Nephron progenitor cell (in vitro differentiated cells): ENCODE measurements at regions not wholly inside any gene's neighbourhood (a gene's known extent, or its start where the extent isn't known, plus 50 kb on each side); places are given as distances from the start of the nearest gene placed in this dataset.

ENCODE experiments used
- DNase-seq: peaks from one replicate; pipeline ENCODE4 v3.0.0; 2021
- H3K27ac Mint-ChIP-seq: 2 replicates; pipeline ENCODE4 v1.8.0; 2021; ENCODE audit warnings: mild to moderate bottlenecking, moderate library complexity, mixed read lengths
- H3K27me3 Mint-ChIP-seq: 2 replicates; pipeline ENCODE4 v1.8.0; 2021; ENCODE audit warnings: mild to moderate bottlenecking, low read depth, mixed read lengths; ENCODE audit not compliant: poor library complexity
- H3K36me3 Mint-ChIP-seq: 2 replicates; pipeline ENCODE4 v1.8.0; 2021; ENCODE audit warnings: low read depth, mixed read lengths
- H3K4me1 Mint-ChIP-seq: 2 replicates; pipeline ENCODE4 v1.8.0; 2021; ENCODE audit warnings: mixed read lengths
- H3K4me3 Mint-ChIP-seq: 2 replicates; pipeline ENCODE4 v1.8.0; 2021; ENCODE audit warnings: mild to moderate bottlenecking, moderate library complexity, mixed read lengths
- H3K9me3 Mint-ChIP-seq: 2 replicates; pipeline ENCODE4 v1.8.0; 2021; ENCODE audit warnings: mild to moderate bottlenecking, moderate library complexity, mixed read lengths
- CTCF ChIP-seq: fragments of 200-600 bp; sonication (generic); IDR thresholded peaks from 2 replicates; pipeline ENCODE4 v1.5.0; 2021; ENCODE audit warnings: antibody characterized with exemption

GRCh38 chr4:34362654-34363053, 1881.7 kb downstream of the ARAP2 start:
- H3K36me3 Mint-ChIP-seq = no peaks in the 10 kb centered on the region
- TF ChIP-seq CTCF = no peak
- H3K4me3 Mint-ChIP-seq = no peak overlapping the region
- no peak for DNase-seq
- no peaks in the 10 kb centered on the region for H3K9me3 Mint-ChIP-seq
- no peaks in the 10 kb centered on the region for H3K4me1 Mint-ChIP-seq
- no peaks in the 10 kb centered on the region for H3K27me3 Mint-ChIP-seq
- no peak overlapping the region for H3K27ac Mint-ChIP-seq

GRCh38 chr4:34363842-34364241, 1880.5 kb downstream of the ARAP2 start:
- Mint-ChIP-seq H3K27ac (no peak overlapping the region), H3K4me1 (no peaks in the 10 kb centered on the region), H3K9me3 (no peaks in the 10 kb centered on the region), H3K27me3 (no peaks in the 10 kb centered on the region), H3K36me3 (no peaks in the 10 kb centered on the region), H3K4me3 (no peak overlapping the region)
- DNase-seq = no peak
- TF ChIP-seq CTCF = no peak

- Mint-ChIP-seq H3K36me3 (no peaks in the 10 kb centered on the region), H3K4me1 (no peaks in the 10 kb centered on the region), H3K4me3 (no peak overlapping the region), H3K27ac (no peak overlapping the region), H3K9me3 (no peaks in the 10 kb centered on the region), H3K27me3 (no peaks in the 10 kb centered on the region)
- TF ChIP-seq CTCF = no peak
- no peak for DNase-seq
Measured at GRCh38 chr4:34365946-34366345, 1878.4 kb downstream of the ARAP2 start.

GRCh38 chr4:34371676-34372075, 1872.6 kb downstream of the ARAP2 start:
- Mint-ChIP-seq H3K27me3 (no peaks in the 10 kb centered on the region), H3K36me3 (no peaks in the 10 kb centered on the region), H3K9me3 (no peaks in the 10 kb centered on the region), H3K27ac (no peak overlapping the region), H3K4me1 (no peaks in the 10 kb centered on the region), H3K4me3 (no peak overlapping the region)
- no peak for TF ChIP-seq CTCF
- DNase-seq = no peak

GRCh38 chr4:34372815-34373214, 1871.5 kb downstream of the ARAP2 start:
- no peak for TF ChIP-seq CTCF
- Mint-ChIP-seq H3K27me3 (no peaks in the 10 kb centered on the region), H3K4me1 (no peaks in the 10 kb centered on the region), H3K36me3 (no peaks in the 10 kb centered on the region), H3K27ac (no peak overlapping the region), H3K9me3 (no peaks in the 10 kb centered on the region), H3K4me3 (no peak overlapping the region)
- DNase-seq = no peak

- DNase-seq = no peak
- H3K27me3 Mint-ChIP-seq = no peaks in the 10 kb centered on the region
- H3K36me3 Mint-ChIP-seq = no peaks in the 10 kb centered on the region
- H3K27ac Mint-ChIP-seq = no peak overlapping the region
- H3K9me3 Mint-ChIP-seq = no peaks in the 10 kb centered on the region
- H3K4me1 Mint-ChIP-seq = no peaks in the 10 kb centered on the region
- no peak overlapping the region for H3K4me3 Mint-ChIP-seq
- TF ChIP-seq CTCF = no peak
Measured at GRCh38 chr4:34373456-34373855, 1870.9 kb downstream of the ARAP2 start.
